Fibroblast of pulmonary artery (primary cell): ENCODE measurements at regions not wholly inside any gene's neighbourhood (a gene's known extent, or its start where the extent isn't known, plus 50 kb on each side); places are given as distances from the start of the nearest gene placed in this dataset.
"Not testable (repeated sequence)": the region's sequence is repeated elsewhere in the genome, so short reads cannot be mapped to it uniquely, and the experiment has no call there.

ENCODE experiments used
- DNase-seq: peaks from one replicate; pipeline ENCODE4 v3.0.0-alpha.2; 2010; ENCODE audit warnings: low read depth
- H3K4me3 ChIP-seq: replicated peaks from 2 replicates; pipeline ENCODE4 v1.5.1; 2011; ENCODE audit warnings: low read depth, mild to moderate bottlenecking, control low read depth, low read length, moderate library complexity
- TF ChIP-seq, protein P1 (sequence below): IDR thresholded peaks from 2 replicates; pipeline ENCODE4 v1.5.1; 2011; ENCODE audit warnings: mild to moderate bottlenecking, control low read depth, low read length, inconsistent platforms; ENCODE audit errors: missing control alignments

DNA sequence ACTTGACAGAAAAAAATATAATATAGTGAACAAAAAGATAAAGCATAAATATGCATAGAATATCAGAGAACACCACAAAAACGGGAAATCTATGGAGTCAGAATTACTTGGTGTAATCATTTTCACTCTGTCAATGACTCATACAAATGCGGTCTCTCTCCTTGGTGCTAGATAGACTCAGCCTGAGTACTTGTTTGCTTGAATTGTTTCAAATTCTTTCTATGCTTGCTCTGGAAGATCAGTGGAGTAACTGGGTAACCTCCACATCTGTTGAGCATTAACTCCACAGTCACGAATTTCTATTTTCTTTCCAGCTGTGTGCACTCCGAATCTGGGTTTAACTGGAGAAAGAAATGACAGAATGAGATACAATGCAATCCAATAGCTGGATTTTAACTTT is 760.4 kb downstream of the ZPLD1 start:
- TF ChIP-seq, protein P1, sequence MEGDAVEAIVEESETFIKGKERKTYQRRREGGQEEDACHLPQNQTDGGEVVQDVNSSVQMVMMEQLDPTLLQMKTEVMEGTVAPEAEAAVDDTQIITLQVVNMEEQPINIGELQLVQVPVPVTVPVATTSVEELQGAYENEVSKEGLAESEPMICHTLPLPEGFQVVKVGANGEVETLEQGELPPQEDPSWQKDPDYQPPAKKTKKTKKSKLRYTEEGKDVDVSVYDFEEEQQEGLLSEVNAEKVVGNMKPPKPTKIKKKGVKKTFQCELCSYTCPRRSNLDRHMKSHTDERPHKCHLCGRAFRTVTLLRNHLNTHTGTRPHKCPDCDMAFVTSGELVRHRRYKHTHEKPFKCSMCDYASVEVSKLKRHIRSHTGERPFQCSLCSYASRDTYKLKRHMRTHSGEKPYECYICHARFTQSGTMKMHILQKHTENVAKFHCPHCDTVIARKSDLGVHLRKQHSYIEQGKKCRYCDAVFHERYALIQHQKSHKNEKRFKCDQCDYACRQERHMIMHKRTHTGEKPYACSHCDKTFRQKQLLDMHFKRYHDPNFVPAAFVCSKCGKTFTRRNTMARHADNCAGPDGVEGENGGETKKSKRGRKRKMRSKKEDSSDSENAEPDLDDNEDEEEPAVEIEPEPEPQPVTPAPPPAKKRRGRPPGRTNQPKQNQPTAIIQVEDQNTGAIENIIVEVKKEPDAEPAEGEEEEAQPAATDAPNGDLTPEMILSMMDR = no peak
- DNase-seq = no peak
- no peak overlapping the region for H3K4me3 ChIP-seq

- no peak for DNase-seq
- TF ChIP-seq, protein P1 = no peak
- no peak overlapping the region for H3K4me3 ChIP-seq
These were observed 768.6 kb downstream of the ZPLD1 start for GRCh38 chr3:103203441-103203840.

- TF ChIP-seq, protein P1 = no peak
- H3K4me3 ChIP-seq = no peak overlapping the region
- DNase-seq = no peak
These were observed 775.8 kb downstream of the ZPLD1 start for GRCh38 chr3:103210583-103210982.

DNA sequence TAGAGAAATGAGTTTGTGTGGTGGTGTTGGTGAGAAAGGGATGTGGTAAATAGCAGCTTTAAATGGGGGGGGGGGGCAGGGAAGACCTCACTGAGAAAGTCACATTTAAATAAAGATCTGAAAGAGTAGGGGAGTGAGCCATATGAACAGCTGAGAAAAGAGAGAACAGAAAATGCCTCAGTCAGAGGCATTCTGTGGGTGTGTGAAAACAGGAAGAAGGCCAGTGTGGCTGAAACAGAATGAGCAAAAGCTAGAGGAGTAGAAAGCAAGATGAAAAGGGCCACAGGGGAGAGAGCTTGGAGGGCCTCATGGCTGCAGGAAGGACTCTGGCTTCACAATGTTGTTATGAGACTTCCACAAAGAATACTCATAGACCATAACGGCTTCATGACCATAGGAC is 783.3 kb downstream of the ZPLD1 start:
- H3K4me3 ChIP-seq = no peak overlapping the region
- TF ChIP-seq, protein P1 = no peak
- no peak for DNase-seq

GRCh38 chr3:103218793-103219192 is 784.0 kb downstream of the ZPLD1 start:
- H3K4me3 ChIP-seq = no peak overlapping the region
- TF ChIP-seq, protein P1 = no peak
- DNase-seq = no peak

- no peak overlapping the region for H3K4me3 ChIP-seq
- no peak for DNase-seq
- TF ChIP-seq, protein P1 = no peak
These were observed 792.8 kb downstream of the ZPLD1 start for GRCh38 chr3:103227651-103228050.

DNA sequence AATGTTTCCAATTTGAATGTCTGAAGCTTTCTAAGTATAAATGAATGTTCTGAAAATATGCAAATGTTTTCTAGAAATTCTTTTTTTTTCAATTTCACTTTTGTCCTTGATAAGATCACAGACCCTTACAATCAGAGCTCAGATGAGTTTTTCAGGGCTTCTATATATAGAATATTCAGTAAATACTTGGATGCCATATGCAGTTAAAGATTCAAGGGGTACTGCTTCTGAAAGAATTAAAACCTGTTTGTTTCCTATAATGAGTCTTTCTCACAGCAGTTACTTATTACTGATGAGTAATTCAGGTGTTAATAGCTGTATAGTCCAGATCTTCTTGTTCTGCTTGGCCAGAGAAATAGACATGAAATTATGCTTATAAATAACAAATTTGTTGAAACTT is 812.6 kb downstream of the ZPLD1 start:
- TF ChIP-seq, protein P1 = no peak
- DNase-seq = no peak
- no peak overlapping the region for H3K4me3 ChIP-seq

DNA sequence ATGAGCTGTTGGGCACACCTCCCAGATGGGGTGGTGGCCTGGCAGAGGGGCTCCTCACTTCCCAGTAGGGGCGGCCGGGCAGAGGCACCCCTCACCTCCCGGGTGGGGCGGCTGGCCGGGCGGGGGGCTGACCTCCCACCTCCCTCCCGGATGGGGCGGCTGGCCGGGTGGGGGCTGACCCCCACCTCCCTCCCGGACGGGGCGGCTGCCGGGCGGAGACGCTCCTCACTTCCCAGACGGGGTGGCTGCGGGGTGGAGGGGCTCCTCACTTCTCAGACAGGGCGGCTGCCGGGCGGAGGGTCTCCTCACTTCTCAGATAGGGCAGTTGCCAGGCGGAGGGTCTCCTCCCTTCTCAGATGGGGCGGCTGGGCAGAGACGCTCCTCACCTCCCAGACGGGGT is 820.0 kb downstream of the ZPLD1 start:
- not testable (repeated sequence) for DNase-seq

More for the DNA sequence above, 820.0 kb downstream of the ZPLD1 start:
- not testable (repeated sequence) for H3K4me3 ChIP-seq
